ENCODE measurements at regions not wholly inside any gene's neighbourhood (a gene's known extent, or its start where the extent isn't known, plus 50 kb on each side); places are given as distances from the start of the nearest gene placed in this dataset.

DNA sequence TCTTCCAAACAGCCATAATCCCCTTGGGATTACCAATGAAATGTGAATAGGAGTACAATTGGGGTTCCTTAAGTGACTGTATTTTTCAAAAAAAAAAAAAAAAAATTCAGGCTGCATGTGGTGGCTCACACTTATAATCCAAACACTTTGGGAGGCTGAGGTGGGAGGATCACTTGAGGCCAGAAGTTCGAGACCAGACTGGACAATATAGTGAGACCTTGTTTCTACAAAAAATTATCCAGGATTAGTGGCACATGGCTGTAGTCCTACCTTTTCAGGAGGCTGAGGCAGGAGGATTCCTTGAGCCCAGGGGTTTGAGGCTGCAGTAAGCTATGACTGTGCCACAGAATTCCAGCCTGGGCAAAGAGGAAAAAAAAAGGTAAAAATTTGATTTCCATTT lies 189.6 kb upstream of the GATA6 start:
- TF ChIP-seq POLR2AphosphoS5 (IDR thresholded peaks at IDR 0.05) (no peak), POLR2A (IDR thresholded peaks at IDR 0.05) (no peak)
- TF ChIP-seq, protein P1, sequence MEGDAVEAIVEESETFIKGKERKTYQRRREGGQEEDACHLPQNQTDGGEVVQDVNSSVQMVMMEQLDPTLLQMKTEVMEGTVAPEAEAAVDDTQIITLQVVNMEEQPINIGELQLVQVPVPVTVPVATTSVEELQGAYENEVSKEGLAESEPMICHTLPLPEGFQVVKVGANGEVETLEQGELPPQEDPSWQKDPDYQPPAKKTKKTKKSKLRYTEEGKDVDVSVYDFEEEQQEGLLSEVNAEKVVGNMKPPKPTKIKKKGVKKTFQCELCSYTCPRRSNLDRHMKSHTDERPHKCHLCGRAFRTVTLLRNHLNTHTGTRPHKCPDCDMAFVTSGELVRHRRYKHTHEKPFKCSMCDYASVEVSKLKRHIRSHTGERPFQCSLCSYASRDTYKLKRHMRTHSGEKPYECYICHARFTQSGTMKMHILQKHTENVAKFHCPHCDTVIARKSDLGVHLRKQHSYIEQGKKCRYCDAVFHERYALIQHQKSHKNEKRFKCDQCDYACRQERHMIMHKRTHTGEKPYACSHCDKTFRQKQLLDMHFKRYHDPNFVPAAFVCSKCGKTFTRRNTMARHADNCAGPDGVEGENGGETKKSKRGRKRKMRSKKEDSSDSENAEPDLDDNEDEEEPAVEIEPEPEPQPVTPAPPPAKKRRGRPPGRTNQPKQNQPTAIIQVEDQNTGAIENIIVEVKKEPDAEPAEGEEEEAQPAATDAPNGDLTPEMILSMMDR (IDR thresholded peaks at IDR 0.05) = no peak
